ENCODE measurements at regions not wholly inside any gene's neighbourhood (a gene's known extent, or its start where the extent isn't known, plus 50 kb on each side); places are given as distances from the start of the nearest gene placed in this dataset.
"Not testable (repeated sequence)": the region's sequence is repeated elsewhere in the genome, so short reads cannot be mapped to it uniquely, and the experiment has no call there.

- peak; percentile 86 for DNase-seq (ENCODE audit: low read depth)
Measured at GRCh38 chr14:52124791-52125684, 56.2 kb upstream of the NID2 start.

- not testable (repeated sequence) for DNase-seq (ENCODE audit: low read depth)
Measured at GRCh38 chr14:52122163-52122562, 53.3 kb upstream of the NID2 start.

- DNase-seq (ENCODE audit: low read depth) = no peak
Measured at GRCh38 chr14:52121441-52121840, 52.6 kb upstream of the NID2 start.

GRCh38 chr14:52119030-52119429 is 50.2 kb upstream of the NID2 start:
- DNase-seq (ENCODE audit: low read depth) = no peak
